Heart right ventricle (tissue), 16 donors: ENCODE measurements at regions not wholly inside any gene's neighbourhood (a gene's known extent, or its start where the extent isn't known, plus 50 kb on each side); places are given as distances from the start of the nearest gene placed in this dataset.

ENCODE experiments used
- ATAC-seq, 8 donors: fragments of 200-7000 bp; cut with Tn5 transposase; one replicate each; pipeline ENCODE4 v1.9.1; 2020; ENCODE audit warnings: mild to moderate bottlenecking in 8 of 8, moderate library complexity in 8 of 8, moderate number of reproducible peaks in 1 of 8
- DNase-seq, 2 donors: peaks; one replicate each; pipeline ENCODE4 v3.0.0-alpha.2; 2020
- H3K27ac ChIP-seq, 10 donors: fragments of 200-600 bp; sonication (generic) in 2 of 10; one replicate each; pipeline versions ENCODE4 v1.5.0 to v1.8.0; 2020 to 2022; ENCODE audit warnings: mild to moderate bottlenecking in 3 of 10
- H3K27me3 ChIP-seq, 7 donors: fragments of 200-600 bp; one replicate each; pipeline ENCODE4 v1.8.0; 2021 to 2022; ENCODE audit warnings: mild to moderate bottlenecking in 2 of 7
- H3K36me3 ChIP-seq, 9 donors: fragments of 200-600 bp; sonication (generic) in 1 of 9; one replicate each; pipeline versions ENCODE4 v1.5.0 to v1.8.0; 2020 to 2022; ENCODE audit warnings: mild to moderate bottlenecking in 2 of 9
- H3K4me1 ChIP-seq, 9 donors: fragments of 200-600 bp; sonication (generic) in 1 of 9; one replicate each; pipeline versions ENCODE4 v1.5.0 to v1.8.0; 2020 to 2022; ENCODE audit warnings: mild to moderate bottlenecking in 4 of 9
- H3K4me3 ChIP-seq, 10 donors: fragments of 200-600 bp; sonication (generic) in 2 of 10; one replicate each; pipeline versions ENCODE4 v1.5.0 to v1.8.0; 2020 to 2022; ENCODE audit warnings: mild to moderate bottlenecking in 7 of 10, moderate library complexity in 2 of 10
- H3K9me3 ChIP-seq, 11 donors: fragments of 200-600 bp in 10 of 11; sonication (generic) in 2 of 11; one replicate each; pipeline versions ENCODE4 v1.5.0 to v1.8.0; 2013 to 2022; ENCODE audit warnings: mild to moderate bottlenecking in 2 of 11, control low read depth in 1 of 11, moderate library complexity in 1 of 11
- CTCF ChIP-seq, 9 donors: fragments of 200-600 bp; sonication (generic) in 2 of 9; IDR thresholded peaks; one replicate each; pipeline versions ENCODE4 v1.5.0 to v1.8.0; 2021 to 2022; ENCODE audit warnings: antibody characterized with exemption in 9 of 9, mild to moderate bottlenecking in 5 of 9, moderate library complexity in 1 of 9
- WGBS, 2 donors: extraction: QIAGEN DNeasy Blood & Tissue Kit; methylation state at CpG; one replicate each; pipeline ENCODE4 v1.1.7; 2013; ENCODE audit warnings: inconsistent platforms in 1 of 2; 5-methylcytosine and 5-hydroxymethylcytosine counted together
- intact Hi-C, 10 donors: fragments of 100-400 bp; cut with DNase I; formaldehyde crosslinking; loops; one replicate each; pipeline versions ENCODE4 v1.11.1 to v1.14.2; 2022
- donor health status: Arrhythmogenic right ventricular cardiomyopathy.
- donor health status: ischemic (EF 13 %, LVEDD 7.1; RV severe dilation, severe dysfunction).
- donor health status: healthy with polysubstance abuse.
- donor health status: DM: no; HTN: yes; CAD: no.
- donor health status: DM: no; HTN: no; CAD: no.
- donor health status: ischemic (EF 25% LVEDD 6.9; RV normal size, moderate dysfunction).
- donor health status: ischemic (EF 25% LVEDD 5.7; RV mildly dilated, moderate dysfunction).
- donor health status: healthy.
- donor health status: DM: yes; HTN: yes; CAD: no.
- donor health status: Ischemic cardiomyopathy.
- donor health status: ischemic (EF 35%, LVEDD 5.7; RV mildly dilated, moderate dysfunction).
- donor health status: nonischemic (EF 11% LVEDD 7.7; RV severe dilation, severe dysfunction).
- donor health status: DM: yes; HTN: yes; CAD: no.
- donor health status: PGD.
- donor health status: ischemic (EF 29% LVEDD 5.4; RV normal size, mild dysfunction).
- donor health status: nonischemic (EF 23%, LVEDD 6.1; RV moderate dilation, normal function).

DNA sequence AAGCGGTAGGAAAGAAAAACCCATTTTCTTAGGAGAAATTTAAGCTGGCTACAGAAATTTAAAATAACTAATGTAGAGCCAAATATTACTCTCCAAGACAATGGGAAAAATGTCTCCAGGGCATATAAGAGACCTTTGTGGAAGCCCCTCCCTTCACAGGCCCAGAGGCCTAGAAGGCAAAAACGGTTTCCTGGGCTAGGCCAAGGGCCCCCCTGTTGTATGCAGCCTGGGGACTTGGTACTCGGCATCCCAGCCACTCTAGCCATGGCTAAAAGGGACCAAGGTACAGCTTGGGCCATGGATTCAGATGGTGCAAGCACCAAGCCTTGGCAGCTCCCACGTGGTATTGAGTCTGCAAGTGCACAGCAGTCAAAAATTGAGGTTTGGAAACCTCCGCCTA is 90.1 kb downstream of the CGGBP1 start:
- no peak overlapping the region for H3K4me3 ChIP-seq
- intact Hi-C loops, result no loop called here
- no peak for DNase-seq
- H3K4me1 ChIP-seq, result no peaks in the 10 kb centered on the region
- H3K27me3 ChIP-seq, result peaks cover 0 to 5% (median 0%) of the 10 kb centered on the region in 7 donors
- no peak overlapping the region for H3K27ac ChIP-seq
- 75 to 77% methylated on average over 5 of the region's 5 CpGs for WGBS, 2 donors
- peaks cover 0 to 3% (median 0%) of the 10 kb centered on the region in 11 donors for H3K9me3 ChIP-seq
- no peak for TF ChIP-seq CTCF (IDR thresholded peaks at IDR 0.05)
- H3K36me3 ChIP-seq, result no peaks in the 10 kb centered on the region
- no peak for ATAC-seq

DNA sequence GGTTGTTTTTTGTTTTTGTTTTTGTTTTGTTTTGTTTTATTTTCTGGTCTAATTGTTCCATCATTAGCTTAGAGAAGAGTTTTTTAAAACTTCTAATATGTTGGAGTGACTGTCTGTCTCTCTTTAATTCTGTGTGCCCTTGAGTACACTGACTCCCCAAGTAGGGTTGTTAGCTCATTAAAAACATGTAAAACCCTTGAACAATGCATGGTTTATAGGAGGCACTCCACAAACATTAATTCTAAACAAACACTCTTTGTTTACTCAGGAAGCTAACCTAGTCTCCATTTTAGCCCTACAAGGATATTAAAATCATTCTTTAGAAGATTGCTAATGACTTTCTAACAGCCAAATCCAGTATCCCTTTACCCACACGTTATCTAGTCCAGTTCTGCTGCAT is 100.5 kb downstream of the CGGBP1 start:
- WGBS, 2 donors, result 33 to 44% methylated on average over 1 of the region's 1 CpG
- DNase-seq, result no peak
- Histone ChIP-seq H3K4me1 (no peaks in the 10 kb centered on the region), H3K4me3 (no peak overlapping the region), H3K27me3 (peaks cover 0 to 5% (median 0%) of the 10 kb centered on the region in 7 donors), H3K36me3 (no peaks in the 10 kb centered on the region), H3K27ac (no peak overlapping the region), H3K9me3 (no peaks in the 10 kb centered on the region)
- intact Hi-C loops, result no loop called here
- no peak for TF ChIP-seq CTCF (IDR thresholded peaks at IDR 0.05)
- ATAC-seq, result no peak

GRCh38 chr3:87957575-87957974 is 101.2 kb downstream of the CGGBP1 start:
- ATAC-seq (no peak), DNase-seq (no peak)
- Histone ChIP-seq H3K36me3 (no peaks in the 10 kb centered on the region), H3K4me1 (no peaks in the 10 kb centered on the region), H3K27me3 (peaks cover 0 to 5% (median 0%) of the 10 kb centered on the region in 7 donors), H3K9me3 (no peaks in the 10 kb centered on the region), H3K27ac (no peak overlapping the region), H3K4me3 (no peak overlapping the region)
- no peak for TF ChIP-seq CTCF (IDR thresholded peaks at IDR 0.05)
- intact Hi-C loops, result no loop called here
- 86 to 97% methylated on average over 1 of the region's 1 CpG for WGBS, 2 donors

DNA sequence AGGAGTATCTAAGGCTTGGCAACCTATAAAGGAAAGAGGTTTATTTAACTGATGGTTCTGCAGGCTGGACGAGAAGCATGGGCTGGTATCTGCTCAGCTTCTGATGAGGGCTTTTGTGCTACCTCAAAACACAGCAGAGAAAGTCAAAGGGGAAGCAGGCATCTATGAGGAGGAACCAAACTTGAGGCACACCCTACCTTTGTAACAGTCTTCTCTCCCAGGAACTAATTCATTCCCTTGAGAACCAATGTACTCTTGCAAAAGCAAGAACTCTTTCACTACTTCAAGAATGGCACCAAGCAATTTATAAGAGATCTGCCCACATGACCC is 109.0 kb downstream of the CGGBP1 start:
- Histone ChIP-seq H3K27ac (no peak overlapping the region), H3K36me3 (no peaks in the 10 kb centered on the region), H3K4me3 (no peak overlapping the region), H3K4me1 (no peaks in the 10 kb centered on the region), H3K9me3 (no peaks in the 10 kb centered on the region), H3K27me3 (no peaks in the 10 kb centered on the region)
- 23 to 57% methylated on average over 1 of the region's 1 CpG for WGBS, 2 donors
- ATAC-seq (no peak), DNase-seq (no peak)
- TF ChIP-seq CTCF (IDR thresholded peaks at IDR 0.05), result no peak
- intact Hi-C loops, result loop anchor here in 1 of 10 donors (10.0 kb wide), 1 partner anchor 1845 kb away; no protein-coding TSS in a partner anchor
